Stimulated activated CD8-positive, alpha-beta memory T cell treated with anti-CD3 and anti-CD28 coated beads, Interleukin-15, amount 100 ng/mL, for 48 hours (primary cell): ENCODE measurements at regions not wholly inside any gene's neighbourhood (a gene's known extent, or its start where the extent isn't known, plus 50 kb on each side); places are given as distances from the start of the nearest gene placed in this dataset.

ENCODE experiments used
- DNase-seq, 2 donors: peaks; one replicate each; pipeline ENCODE4 v3.0.0-alpha.2; 2020; ENCODE audit warnings: low read depth in 2 of 2

DNA sequence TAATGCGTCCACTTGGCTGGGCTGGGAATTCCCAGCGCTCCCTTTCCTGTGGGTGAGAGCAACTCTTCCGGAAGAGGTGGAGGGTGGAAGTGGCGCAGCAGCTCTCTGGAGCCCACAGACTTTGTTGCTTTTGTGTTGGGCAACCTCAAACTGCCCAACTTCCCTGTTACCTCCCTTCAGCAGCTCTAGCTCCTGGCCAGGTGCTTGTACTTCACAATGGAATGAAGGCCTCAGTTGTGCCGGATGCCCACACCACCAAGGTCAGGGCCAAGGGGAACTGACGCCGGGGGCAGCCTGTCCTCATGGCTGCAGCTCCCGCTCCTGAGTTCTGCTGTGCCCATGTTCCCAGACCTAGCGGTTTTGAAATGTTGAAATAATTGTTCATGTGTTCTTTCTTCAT lies 322.9 kb downstream of the GALR1 start:
- DNase-seq, result no peak

- no peak for DNase-seq
These were observed 323.9 kb downstream of the GALR1 start for GRCh38 chr18:77573571-77573970.

GRCh38 chr18:77590943-77591515 lies 341.4 kb downstream of the GALR1 start:
- no peak for DNase-seq

- no peak for DNase-seq
These were observed 348.1 kb downstream of the GALR1 start for GRCh38 chr18:77597726-77598125.

DNA sequence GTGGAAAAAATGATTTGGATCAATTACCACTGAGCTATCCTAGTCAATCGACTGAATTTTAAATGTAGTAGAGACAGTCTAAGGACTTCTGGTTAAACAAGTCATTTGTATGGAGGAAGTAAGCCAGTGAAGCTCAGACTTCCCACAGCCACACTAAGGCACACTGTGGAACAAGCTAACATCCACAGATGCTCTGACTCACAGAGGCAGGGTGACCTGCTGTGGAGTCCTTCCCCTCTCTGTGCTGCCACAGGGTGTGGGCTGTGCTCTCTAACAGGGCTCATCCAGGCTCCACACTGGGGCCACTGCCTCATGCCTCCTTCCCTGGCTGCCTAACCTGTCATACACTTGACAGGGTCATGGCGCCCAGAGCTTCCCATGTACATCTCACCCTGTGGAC lies 351.0 kb downstream of the GALR1 start:
- no peak for DNase-seq

DNA sequence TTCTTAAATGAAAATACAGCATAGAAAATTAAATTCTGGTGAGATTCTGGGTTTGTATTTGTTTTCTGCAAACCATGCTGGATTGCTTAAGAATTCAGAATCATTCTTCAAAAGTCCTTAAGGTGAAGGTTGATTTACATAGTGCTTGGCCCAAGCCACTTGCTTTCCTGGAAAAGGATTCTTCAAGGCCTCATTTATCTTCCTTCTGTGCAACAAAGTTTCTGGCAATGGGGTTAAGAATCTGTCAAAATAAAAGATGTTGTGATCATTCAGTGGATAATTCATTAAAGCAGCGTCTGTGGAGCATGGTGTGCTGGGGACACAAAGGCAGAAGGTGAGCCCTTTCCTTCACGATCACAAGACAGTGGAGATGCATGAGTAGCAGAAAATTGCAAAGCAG lies 351.9 kb downstream of the GALR1 start:
- no peak for DNase-seq

GRCh38 chr18:77607087-77607486 lies 357.4 kb downstream of the GALR1 start:
- DNase-seq, result no peak

GRCh38 chr18:77608807-77609206 lies 359.2 kb downstream of the GALR1 start:
- DNase-seq, result no peak

DNA sequence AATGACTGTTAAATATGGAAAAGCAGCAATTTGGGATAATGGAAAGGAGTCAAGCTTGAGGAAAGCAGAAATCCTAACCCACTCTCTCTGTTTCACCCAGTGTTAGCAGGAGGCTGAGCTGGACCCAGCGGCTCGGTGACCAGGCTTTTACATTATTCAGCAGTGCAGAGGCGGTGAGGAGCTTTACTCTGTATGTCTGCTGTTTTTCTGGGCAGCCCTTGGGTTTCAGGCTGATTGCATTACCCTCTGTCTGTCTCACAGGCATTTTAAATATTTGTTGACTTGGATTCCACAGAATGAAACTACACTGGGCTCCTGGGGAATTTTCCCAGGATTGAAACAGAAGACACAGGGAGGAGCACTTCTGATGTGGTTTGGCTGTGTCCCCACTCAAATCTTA lies 368.0 kb downstream of the GALR1 start:
- DNase-seq, result no peak

DNA sequence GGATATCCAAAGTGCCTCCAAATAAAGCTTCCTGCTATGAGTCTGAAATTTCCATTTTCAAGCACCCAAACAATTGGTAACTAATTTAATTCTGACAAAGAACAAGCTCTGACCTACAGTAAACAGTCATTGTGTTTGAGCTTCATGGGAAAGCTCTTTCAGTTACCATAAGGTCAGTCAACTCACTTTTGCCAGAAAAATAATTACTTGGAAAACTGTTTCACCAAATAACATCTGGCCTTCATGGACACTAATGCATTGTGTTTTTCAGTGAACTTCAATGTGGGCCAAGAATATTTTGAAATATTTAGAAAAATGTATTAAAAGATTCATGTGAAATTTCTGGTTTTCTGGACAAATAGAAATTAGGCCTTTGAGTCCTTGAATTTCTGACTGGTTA lies 369.9 kb downstream of the GALR1 start:
- no peak for DNase-seq

DNA sequence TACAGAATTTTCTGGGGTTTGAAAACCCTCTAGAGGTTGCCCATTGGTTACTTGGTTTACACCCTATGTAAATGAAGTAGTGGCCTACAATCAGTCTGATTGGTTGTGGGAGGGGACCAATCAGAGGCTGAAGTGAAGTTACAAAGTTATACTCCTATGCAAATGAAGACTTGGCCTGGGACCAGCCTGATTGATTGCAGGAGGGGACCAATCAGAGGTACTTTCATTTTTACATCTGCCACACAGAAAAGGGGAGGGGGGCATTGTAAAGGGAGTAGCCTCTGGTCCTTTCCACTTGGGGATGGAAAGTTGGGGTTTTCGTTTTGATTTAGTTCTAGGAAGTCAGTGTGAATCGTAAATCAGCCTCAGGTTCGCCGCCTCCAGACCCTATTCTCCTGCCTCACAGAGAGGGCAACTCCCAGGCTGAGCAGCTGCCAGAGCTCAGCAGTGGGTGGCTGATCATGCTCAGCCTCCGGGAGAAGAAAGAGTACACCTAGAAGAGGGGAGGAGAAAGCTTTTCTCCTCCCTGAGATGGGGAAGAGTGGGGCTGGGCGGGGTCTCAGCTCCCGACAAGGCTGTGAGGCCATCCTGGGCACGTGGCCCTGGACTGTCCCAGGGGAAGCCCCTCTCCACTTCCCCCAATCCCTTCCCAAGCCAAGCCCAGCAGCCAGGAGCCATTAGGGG lies 372.5 kb downstream of the GALR1 start:
- peak in 1 of 2 donors; percentile 4 for DNase-seq

GRCh38 chr18:77632758-77633157 lies 383.1 kb downstream of the GALR1 start:
- DNase-seq, result no peak

DNA sequence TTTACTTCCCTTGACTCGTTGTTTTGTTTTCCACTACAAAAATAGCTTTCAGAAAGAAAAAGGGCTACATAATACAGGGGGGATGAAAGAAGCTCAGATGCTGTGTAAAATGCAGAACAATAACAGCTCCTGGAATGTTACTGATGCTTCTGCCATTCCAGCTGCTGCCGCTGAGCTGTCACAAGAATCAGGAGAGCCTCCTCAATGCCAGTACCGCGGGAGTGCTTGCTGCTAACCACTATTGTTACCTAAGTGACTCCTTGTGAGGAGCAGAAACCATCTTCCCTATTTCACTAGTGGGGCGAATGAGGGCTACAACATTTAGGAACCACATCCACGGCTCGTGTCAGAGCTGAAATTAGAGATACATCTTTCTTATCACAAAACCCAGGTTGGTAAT lies 384.8 kb downstream of the GALR1 start:
- DNase-seq, result no peak

DNA sequence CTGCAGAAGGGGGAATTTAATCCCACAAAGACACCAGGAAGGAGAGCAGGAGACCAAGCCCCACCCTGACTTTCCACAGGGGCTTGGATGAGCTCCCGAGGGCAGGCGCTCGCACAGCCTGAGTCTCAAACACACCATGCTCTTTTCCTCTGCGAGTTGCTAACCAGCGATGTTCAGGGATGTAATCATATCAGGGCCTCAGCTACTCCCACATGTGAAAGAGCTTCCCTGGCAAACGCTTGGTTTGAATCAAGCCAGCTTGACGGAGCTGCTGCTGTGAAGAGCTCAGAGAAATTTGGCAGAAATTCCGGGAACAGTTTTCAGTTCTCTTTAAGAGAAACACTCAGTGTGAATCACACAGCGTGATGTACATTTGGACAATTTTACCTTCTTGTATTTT lies 385.8 kb downstream of the GALR1 start:
- no peak for DNase-seq

DNA sequence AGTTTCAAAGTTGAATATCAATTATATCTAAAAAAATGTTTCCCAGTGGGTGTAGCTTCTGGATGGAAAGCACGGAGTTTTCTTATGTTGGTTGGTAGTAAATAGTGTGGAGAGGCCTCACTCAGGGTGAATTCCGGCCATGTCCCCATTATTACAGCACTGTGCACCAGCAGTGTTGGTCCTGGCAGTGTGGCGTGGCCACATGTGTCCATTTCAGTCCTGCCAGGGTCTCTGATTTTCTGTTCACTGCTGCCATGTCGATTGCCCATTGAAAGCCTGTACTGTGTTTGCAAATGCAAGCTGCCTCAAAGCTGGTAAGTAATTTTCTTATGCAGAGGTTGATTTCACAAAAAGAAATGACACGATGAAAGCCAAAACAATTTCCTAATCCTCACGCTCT lies 386.2 kb downstream of the GALR1 start:
- no peak for DNase-seq

DNA sequence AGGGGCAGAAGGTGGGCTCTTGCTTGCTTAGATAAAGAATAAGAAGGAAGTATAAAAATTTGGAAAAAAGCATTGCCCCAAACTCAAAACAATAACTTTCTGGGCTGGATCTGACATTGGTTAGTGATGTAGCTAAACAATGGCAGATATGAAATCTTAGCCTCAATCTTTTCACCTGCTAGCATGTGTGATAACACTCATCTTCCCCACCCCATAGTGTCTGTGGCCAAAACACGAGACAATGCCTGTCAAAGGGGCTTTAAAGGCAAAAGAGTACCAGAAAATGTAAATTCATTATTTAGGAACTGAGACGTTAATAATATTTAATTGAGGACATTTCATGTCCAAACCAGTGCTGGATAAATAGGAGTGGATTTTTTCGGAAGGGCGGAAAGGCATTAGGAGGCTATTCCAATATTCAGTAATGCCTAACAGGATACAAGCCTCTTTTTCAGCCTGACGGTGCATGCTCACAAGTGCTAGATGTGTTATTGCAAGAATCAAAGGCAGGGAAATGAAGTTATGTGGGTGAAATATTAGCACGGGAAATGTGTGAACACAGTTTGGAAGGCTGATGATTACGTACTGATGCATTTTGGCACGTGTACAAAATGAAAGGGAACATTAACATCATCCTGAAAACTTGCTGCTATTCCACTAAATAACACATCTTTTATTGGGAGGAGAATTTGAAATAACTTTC lies 395.7 kb downstream of the GALR1 start:
- no peak for DNase-seq

- no peak for DNase-seq
These were observed 397.8 kb downstream of the GALR1 start for GRCh38 chr18:77647472-77647871.

DNA sequence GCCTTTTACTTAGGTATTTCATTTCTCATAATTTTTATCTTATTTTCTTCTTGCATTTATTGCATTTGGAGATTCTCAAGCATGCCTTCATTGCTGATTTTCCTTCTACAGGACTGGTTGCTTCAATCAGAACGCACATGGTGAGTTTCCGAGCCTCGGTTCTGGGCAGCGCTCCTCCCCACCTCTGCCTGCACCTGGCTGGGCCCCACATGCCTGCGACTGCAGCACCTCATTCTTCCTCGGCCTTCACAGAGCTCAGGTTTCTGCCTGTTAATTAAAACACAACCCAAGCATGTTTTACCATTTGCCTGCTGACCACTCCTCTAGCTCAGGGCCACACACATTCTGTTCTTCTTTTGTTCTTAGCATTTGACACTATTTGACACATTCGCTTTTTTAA lies 398.8 kb downstream of the GALR1 start:
- DNase-seq, result no peak

- peak; percentile 40 to 49 for DNase-seq
These were observed 401.2 kb downstream of the GALR1 start for GRCh38 chr18:77650799-77651385.

GRCh38 chr18:77651441-77651840 lies 401.8 kb downstream of the GALR1 start:
- no peak for DNase-seq

DNA sequence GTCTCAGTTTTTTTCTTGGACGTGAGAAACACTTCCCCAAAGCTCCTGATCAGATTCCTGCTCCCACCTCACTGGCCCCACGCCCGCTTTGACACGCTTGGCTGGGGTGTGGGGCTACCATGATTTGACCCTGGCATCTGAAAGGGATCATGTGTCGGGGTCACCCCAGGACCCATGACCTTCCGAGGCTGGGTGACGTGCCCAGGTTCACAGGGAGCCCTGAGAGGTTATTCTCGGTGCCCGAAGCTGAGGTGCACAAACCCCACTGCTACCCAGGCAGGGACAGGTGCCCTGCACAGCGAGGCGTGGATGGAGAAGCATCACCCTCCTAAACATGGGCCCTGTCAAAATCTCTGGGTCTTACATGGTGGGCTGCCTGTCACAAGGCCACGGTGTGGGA lies 404.1 kb downstream of the GALR1 start:
- DNase-seq, result no peak

GRCh38 chr18:77654302-77654701 lies 404.7 kb downstream of the GALR1 start:
- no peak for DNase-seq
